ENCODE measurements at regions not wholly inside any gene's neighbourhood (a gene's known extent, or its start where the extent isn't known, plus 50 kb on each side); places are given as distances from the start of the nearest gene placed in this dataset.
"Not testable (repeated sequence)": the region's sequence is repeated elsewhere in the genome, so short reads cannot be mapped to it uniquely, and the experiment has no call there.

GRCh38 chr15:26048669-26049068 is 185.5 kb upstream of the ATP10A start:
- TF ChIP-seq POLR2AphosphoS5 (IDR thresholded peaks at IDR 0.05; ENCODE audit: low read depth, low read length), result no peak
- TF ChIP-seq POU2F2 (IDR thresholded peaks at IDR 0.05; ENCODE audit: low read depth, low read length), result no peak
- TF ChIP-seq TAF1 (IDR thresholded peaks at IDR 0.05; ENCODE audit: low read depth, low read length), result no peak
- no peak for TF ChIP-seq PAX5 (IDR thresholded peaks at IDR 0.05; ENCODE audit: insufficient read depth, low read length, severe bottlenecking)
- TF ChIP-seq SPI1 (IDR thresholded peaks at IDR 0.05; ENCODE audit: low read depth, low read length), result no peak
- TF ChIP-seq POLR2A (IDR thresholded peaks at IDR 0.05; ENCODE audit: low read depth, low read length), result no peak
- DNase-seq (ENCODE audit: insufficient read length, low spot score) (no peak), FAIRE-seq (no peak)

DNA sequence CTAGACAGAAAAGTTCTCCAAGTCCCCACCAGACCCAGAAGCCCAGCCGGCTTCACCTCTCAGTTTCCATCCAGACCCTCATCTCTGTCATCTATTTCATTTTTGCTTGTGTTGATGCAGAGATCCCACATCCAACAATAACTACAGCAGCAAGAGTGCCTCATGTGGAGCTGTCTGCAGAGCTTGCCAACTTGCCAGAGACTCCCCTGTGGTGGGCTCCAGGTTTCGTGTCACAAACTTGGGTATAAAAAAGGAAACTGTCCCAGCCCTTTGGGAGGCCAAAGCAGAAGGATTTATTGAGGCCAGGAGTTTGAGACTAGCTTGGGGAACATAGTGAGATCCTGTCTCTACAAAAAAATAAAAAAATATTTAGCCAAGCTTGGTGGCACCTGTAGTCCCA is 182.4 kb upstream of the ATP10A start:
- DNase-seq (ENCODE audit: insufficient read length, low spot score) (no peak), FAIRE-seq (no peak)
- TF ChIP-seq POLR2AphosphoS5 (IDR thresholded peaks at IDR 0.05; ENCODE audit: low read depth, low read length), result no peak
- TF ChIP-seq PAX5 (IDR thresholded peaks at IDR 0.05; ENCODE audit: insufficient read depth, low read length, severe bottlenecking), result no peak

DNA sequence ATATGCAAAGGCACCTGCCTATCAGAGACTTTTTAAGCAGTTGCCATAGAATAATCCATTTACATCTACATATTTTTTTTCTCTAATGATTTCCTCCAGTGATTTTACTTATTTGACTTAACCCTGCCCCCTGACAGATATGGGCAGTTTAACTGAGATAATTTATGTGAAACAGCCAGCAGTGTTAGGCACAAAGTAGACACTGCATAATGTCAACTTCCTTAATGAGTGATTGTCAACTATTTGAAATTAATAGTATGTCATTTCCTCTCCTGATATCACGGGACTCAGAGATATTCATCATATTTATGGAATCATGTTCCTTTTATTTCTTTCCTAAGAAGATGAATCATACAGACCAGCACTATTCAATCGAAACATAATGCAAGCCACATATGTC is 179.9 kb upstream of the ATP10A start:
- no peak for DNase-seq (ENCODE audit: insufficient read length, low spot score)
- FAIRE-seq, result no peak
- TF ChIP-seq POLR2A (IDR thresholded peaks at IDR 0.05; ENCODE audit: low read depth, low read length), result no peak
- no peak for TF ChIP-seq PAX5 (IDR thresholded peaks at IDR 0.05; ENCODE audit: insufficient read depth, low read length, severe bottlenecking)
- TF ChIP-seq TAF1 (IDR thresholded peaks at IDR 0.05; ENCODE audit: low read depth, low read length), result no peak
- TF ChIP-seq SPI1 (IDR thresholded peaks at IDR 0.05; ENCODE audit: low read depth, low read length), result no peak
- no peak for TF ChIP-seq POU2F2 (IDR thresholded peaks at IDR 0.05; ENCODE audit: low read depth, low read length)
- no peak for TF ChIP-seq POLR2AphosphoS5 (IDR thresholded peaks at IDR 0.05; ENCODE audit: low read depth, low read length)

DNA sequence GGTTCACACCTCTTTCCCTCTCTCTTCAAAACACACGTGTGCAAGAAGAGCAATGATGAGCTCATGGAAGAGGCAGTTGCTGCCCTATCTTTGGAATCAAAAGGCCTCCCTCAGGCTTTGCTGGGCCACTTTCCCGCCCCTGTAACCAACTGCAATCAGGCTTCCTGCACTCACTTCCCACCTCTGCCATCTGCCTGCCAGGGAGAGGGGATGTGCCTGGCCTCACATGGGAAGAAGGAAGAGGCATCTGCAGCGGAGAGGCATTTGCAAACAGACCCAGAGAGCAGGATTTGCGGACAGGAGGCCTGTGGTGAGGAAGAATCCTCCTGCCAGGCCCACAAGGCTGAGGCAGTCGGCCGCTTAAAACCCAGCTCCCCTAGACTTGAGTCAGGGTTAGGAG is 175.6 kb upstream of the ATP10A start:
- DNase-seq (ENCODE audit: insufficient read length, low spot score), result no peak
- FAIRE-seq, result no peak
- TF ChIP-seq POLR2AphosphoS5 (IDR thresholded peaks at IDR 0.05; ENCODE audit: low read depth, low read length) (no peak), SPI1 (IDR thresholded peaks at IDR 0.05; ENCODE audit: low read depth, low read length) (no peak), POLR2A (IDR thresholded peaks at IDR 0.05; ENCODE audit: low read depth, low read length) (no peak), PAX5 (IDR thresholded peaks at IDR 0.05; ENCODE audit: insufficient read depth, low read length, severe bottlenecking) (no peak), TAF1 (IDR thresholded peaks at IDR 0.05; ENCODE audit: low read depth, low read length) (no peak), POU2F2 (IDR thresholded peaks at IDR 0.05; ENCODE audit: low read depth, low read length) (no peak)

DNA sequence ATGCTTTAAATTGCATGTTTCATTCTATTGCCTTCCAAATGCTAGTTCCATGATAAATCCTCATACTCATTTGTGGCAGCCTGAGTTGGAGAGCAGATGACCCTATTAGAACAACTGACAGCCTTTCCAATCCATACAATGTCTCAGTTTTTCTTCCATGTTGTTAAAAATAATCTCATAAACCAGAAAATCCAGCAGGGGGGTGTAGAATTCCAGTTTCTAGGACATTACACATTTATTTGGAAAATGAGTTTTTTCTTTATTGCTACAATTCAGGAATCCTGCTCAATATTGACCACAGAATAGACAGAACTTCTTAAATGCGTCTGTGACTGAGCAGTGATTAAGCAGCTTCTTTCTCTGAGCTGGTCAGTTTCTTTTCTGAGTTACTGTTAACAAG is 174.2 kb upstream of the ATP10A start:
- no peak for DNase-seq (ENCODE audit: insufficient read length, low spot score)
- TF ChIP-seq PAX5 (IDR thresholded peaks at IDR 0.05; ENCODE audit: insufficient read depth, low read length, severe bottlenecking), result no peak
- no peak for FAIRE-seq

DNA sequence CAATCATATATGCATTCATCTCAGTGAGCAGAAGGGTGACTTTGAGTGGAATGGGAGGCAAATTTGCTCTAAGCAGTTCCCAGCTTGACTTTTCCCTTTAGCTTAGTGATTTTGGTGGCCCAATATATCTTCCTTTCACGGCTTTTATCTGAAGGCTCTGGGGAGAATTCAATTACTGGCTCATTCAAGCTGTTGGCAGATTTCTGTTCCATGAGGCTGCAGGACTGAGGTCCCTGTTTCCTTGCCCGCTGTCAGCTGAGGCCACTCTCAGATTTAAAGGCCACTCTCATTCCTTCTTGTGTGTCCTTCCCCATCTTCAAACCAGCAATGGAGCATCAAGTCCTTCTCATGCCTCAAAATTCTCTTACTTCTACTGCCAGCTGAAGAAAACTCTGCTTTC is 170.4 kb upstream of the ATP10A start:
- TF ChIP-seq POLR2A (IDR thresholded peaks at IDR 0.05; ENCODE audit: low read depth, low read length), result no peak
- TF ChIP-seq TAF1 (IDR thresholded peaks at IDR 0.05; ENCODE audit: low read depth, low read length), result no peak
- TF ChIP-seq PAX5 (IDR thresholded peaks at IDR 0.05; ENCODE audit: insufficient read depth, low read length, severe bottlenecking), result no peak
- no peak for TF ChIP-seq SPI1 (IDR thresholded peaks at IDR 0.05; ENCODE audit: low read depth, low read length)
- no peak for TF ChIP-seq POU2F2 (IDR thresholded peaks at IDR 0.05; ENCODE audit: low read depth, low read length)
- TF ChIP-seq POLR2AphosphoS5 (IDR thresholded peaks at IDR 0.05; ENCODE audit: low read depth, low read length), result no peak
- FAIRE-seq (no peak), DNase-seq (ENCODE audit: insufficient read length, low spot score) (no peak)

DNA sequence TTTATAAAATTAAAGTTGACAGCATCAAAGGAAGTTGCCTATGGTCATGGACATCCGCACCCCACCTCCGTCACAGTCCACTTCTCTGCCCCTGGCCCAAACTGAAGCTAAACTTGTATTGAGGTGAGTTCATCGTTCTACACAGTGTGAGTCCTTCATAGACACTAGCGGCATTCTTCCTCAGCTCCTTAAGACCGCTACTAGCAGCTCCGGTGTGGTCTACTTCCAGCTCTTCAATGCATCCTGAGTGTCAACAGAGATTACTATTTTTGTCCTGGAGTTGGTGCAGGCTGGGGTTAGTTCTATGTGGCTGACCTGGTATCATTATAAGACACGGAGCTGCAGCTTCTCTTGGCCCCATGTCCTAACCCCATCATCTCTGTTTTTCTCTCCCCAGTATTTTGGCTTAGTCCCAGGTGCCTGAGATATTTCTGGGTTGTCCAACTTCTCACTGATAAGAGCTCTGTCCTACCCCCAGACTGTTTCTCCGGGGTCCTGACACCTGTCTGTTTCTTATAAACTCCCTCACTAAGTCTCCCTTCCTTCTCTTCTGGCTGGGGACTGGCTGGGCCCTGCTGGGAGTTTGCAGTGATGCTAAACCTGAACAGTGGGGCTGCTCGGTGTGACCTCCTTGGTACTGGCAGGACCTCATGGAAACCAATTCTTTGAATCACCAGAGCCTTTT is 169.2 kb upstream of the ATP10A start:
- DNase-seq (ENCODE audit: insufficient read length, low spot score) (no peak), FAIRE-seq (no peak)
- TF ChIP-seq PAX5 (IDR thresholded peaks at IDR 0.05; ENCODE audit: insufficient read depth, low read length, severe bottlenecking) (no peak), POLR2AphosphoS5 (IDR thresholded peaks at IDR 0.05; ENCODE audit: low read depth, low read length) (no peak), POLR2A (IDR thresholded peaks at IDR 0.05; ENCODE audit: low read depth, low read length) (no peak)

GRCh38 chr15:26029586-26029985 is 166.5 kb upstream of the ATP10A start:
- not testable (repeated sequence) for FAIRE-seq; DNase-seq (ENCODE audit: insufficient read length, low spot score)

DNA sequence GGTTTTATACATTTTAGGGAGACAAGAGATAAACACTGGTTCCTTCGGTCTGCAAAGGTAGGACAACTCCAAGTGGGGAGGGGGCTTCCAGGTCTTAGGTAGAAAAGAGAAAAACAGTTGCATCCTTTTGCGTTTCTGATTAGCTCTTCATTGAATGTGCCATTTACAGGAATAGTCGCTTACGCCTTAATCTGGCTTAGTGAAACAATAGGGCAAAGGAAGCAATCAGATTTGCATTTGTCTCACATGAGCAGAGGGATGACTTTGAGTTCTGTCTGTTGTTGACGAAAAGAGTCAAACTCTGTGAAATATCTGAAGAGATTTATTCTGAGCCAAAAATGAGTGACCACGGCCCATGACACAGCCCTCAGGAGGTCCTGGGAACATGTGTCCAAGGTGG is 166.0 kb upstream of the ATP10A start:
- DNase-seq (ENCODE audit: insufficient read length, low spot score), result no peak
- FAIRE-seq, result no peak
- TF ChIP-seq TAF1 (IDR thresholded peaks at IDR 0.05; ENCODE audit: low read depth, low read length) (no peak), PAX5 (IDR thresholded peaks at IDR 0.05; ENCODE audit: insufficient read depth, low read length, severe bottlenecking) (no peak), SPI1 (IDR thresholded peaks at IDR 0.05; ENCODE audit: low read depth, low read length) (no peak), POLR2AphosphoS5 (IDR thresholded peaks at IDR 0.05; ENCODE audit: low read depth, low read length) (no peak), POLR2A (IDR thresholded peaks at IDR 0.05; ENCODE audit: low read depth, low read length) (no peak), POU2F2 (IDR thresholded peaks at IDR 0.05; ENCODE audit: low read depth, low read length) (no peak)

GRCh38 chr15:26028086-26028740 is 165.1 kb upstream of the ATP10A start:
- FAIRE-seq (no peak), DNase-seq (ENCODE audit: insufficient read length, low spot score) (no peak)
- no peak for TF ChIP-seq TAF1 (IDR thresholded peaks at IDR 0.05; ENCODE audit: low read depth, low read length)

DNA sequence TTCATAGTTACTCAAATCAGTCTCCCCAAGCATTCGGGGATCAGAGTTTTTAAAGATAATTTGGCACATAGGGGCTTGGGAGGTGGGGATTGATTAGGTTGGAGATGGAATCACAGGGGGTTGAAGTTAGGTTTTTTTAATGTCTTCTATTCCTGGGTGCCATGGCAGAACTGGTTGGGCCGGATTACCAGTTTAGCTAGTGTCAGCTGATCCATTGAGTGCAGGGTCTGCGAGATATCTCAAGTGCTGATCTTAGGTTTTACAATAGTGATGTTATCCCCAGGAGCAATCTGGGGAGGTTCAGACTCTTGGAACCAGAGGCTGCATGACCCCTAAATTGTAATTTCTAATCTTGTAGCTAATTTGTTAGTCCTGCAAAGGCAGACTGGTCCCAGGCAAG is 163.5 kb upstream of the ATP10A start:
- FAIRE-seq; DNase-seq (ENCODE audit: insufficient read length, low spot score): not testable (repeated sequence)

Data from GM12891 (cell line).